Astrocyte (in vitro differentiated cells and primary cell): ENCODE measurements at regions not wholly inside any gene's neighbourhood (a gene's known extent, or its start where the extent isn't known, plus 50 kb on each side); places are given as distances from the start of the nearest gene placed in this dataset.

Source experiments
- DNase-seq: peaks from one replicate; pipeline ENCODE4 v3.0.0-alpha.2; 2010; ENCODE audit warnings: low read depth
- FAIRE-seq: peaks from 2 replicates; lab custom pipeline; 2011; peaks lifted over from hg19 to GRCh38; lab: Jason Lieb, UNC
- H2AFZ ChIP-seq: 2 replicates; pipeline ENCODE4 v1.6.0; 2012; ENCODE audit warnings: low read depth, low read length, inconsistent platforms
- H3K27ac ChIP-seq: 2 replicates; pipeline ENCODE4 v1.5.1; 2011; ENCODE audit warnings: low read depth, low read length, inconsistent platforms
- H3K27me3 ChIP-seq: 2 replicates; pipeline ENCODE4 v1.6.0; 2011; ENCODE audit warnings: low read length, inconsistent platforms; ENCODE audit not compliant: insufficient read depth
- H3K36me3 ChIP-seq: 2 replicates; pipeline ENCODE4 v1.5.1; 2011; ENCODE audit warnings: low read length, inconsistent platforms; ENCODE audit not compliant: insufficient read depth
- H3K4me1 ChIP-seq: 2 replicates; pipeline ENCODE4 v1.5.1; 2011; ENCODE audit warnings: low read length, inconsistent platforms; ENCODE audit not compliant: insufficient read depth
- H3K4me2 ChIP-seq: 2 replicates; pipeline ENCODE4 v1.6.0; 2012; ENCODE audit warnings: low read length, inconsistent platforms
- H3K4me3 ChIP-seq: 2 replicates; pipeline ENCODE4 v1.5.1; 2011; ENCODE audit warnings: low read depth, mild to moderate bottlenecking, low read length, inconsistent platforms; ENCODE audit not compliant: insufficient read depth
- H3K79me2 ChIP-seq: 2 replicates; pipeline ENCODE4 v1.6.0; 2012; ENCODE audit warnings: mild to moderate bottlenecking, low read length, inconsistent platforms; ENCODE audit not compliant: insufficient read depth
- H3K9ac ChIP-seq: 2 replicates; pipeline ENCODE4 v1.6.0; 2012; ENCODE audit warnings: mild to moderate bottlenecking, low read length, inconsistent platforms
- H3K9me3 ChIP-seq: 2 replicates; pipeline ENCODE4 v1.5.1; 2012; ENCODE audit warnings: low read depth, mild to moderate bottlenecking, low read length, inconsistent platforms; ENCODE audit not compliant: insufficient read depth
- H4K20me1 ChIP-seq: 2 replicates; pipeline ENCODE4 v1.6.0; 2012; ENCODE audit warnings: low read length, inconsistent platforms; ENCODE audit not compliant: insufficient read depth
- H3K27ac Mint-ChIP-seq: one replicate; pipeline ENCODE4 v1.8.0; 2021; ENCODE audit warnings: mild to moderate bottlenecking, mixed read lengths; ENCODE audit not compliant: unreplicated experiment
- H3K27me3 Mint-ChIP-seq: one replicate; pipeline ENCODE4 v1.8.0; 2021; ENCODE audit warnings: low read depth, mixed read lengths; ENCODE audit not compliant: unreplicated experiment
- H3K36me3 Mint-ChIP-seq: one replicate; pipeline ENCODE4 v1.8.0; 2021; ENCODE audit warnings: low read depth, mixed read lengths; ENCODE audit not compliant: unreplicated experiment
- H3K4me1 Mint-ChIP-seq: one replicate; pipeline ENCODE4 v1.8.0; 2021; ENCODE audit warnings: low read depth, mixed read lengths; ENCODE audit not compliant: unreplicated experiment
- H3K4me3 Mint-ChIP-seq: one replicate; pipeline ENCODE4 v1.8.0; 2021; ENCODE audit warnings: mild to moderate bottlenecking, moderate library complexity, mixed read lengths; ENCODE audit not compliant: unreplicated experiment
- H3K9me3 Mint-ChIP-seq: one replicate; pipeline ENCODE4 v1.8.0; 2021; ENCODE audit warnings: mild to moderate bottlenecking, mixed read lengths; ENCODE audit not compliant: unreplicated experiment
- CTCF ChIP-seq: IDR thresholded peaks from 2 replicates; pipeline ENCODE4 v1.5.1; 2011; ENCODE audit warnings: low read depth, mild to moderate bottlenecking, inconsistent platforms, low read length, moderate library complexity; ENCODE audit not compliant: insufficient read depth
- EZH2 ChIP-seq: IDR thresholded peaks from 2 replicates; pipeline ENCODE4 v1.6.1; 2012; ENCODE audit warnings: mild to moderate bottlenecking, low read length, inconsistent platforms; ENCODE audit not compliant: insufficient read depth

GRCh38 chr5:85293145-85293785 is 908.6 kb upstream of the EDIL3 start:
- H3K4me2 ChIP-seq: no peak overlapping the region
- H3K27ac ChIP-seq: no peak overlapping the region
- Mint-ChIP-seq H3K27me3 (no peaks in the 10 kb centered on the region), H3K4me3 (no peak overlapping the region), H3K4me1 (no peaks in the 10 kb centered on the region), H3K36me3 (no peaks in the 10 kb centered on the region), H3K9me3 (no peaks in the 10 kb centered on the region), H3K27ac (no peak overlapping the region)
- no peaks in the 10 kb centered on the region for H3K9me3 ChIP-seq
- no peaks in the 10 kb centered on the region for H3K4me1 ChIP-seq
- no peak overlapping the region for H3K4me3 ChIP-seq
- H3K79me2 ChIP-seq: no peaks in the 10 kb centered on the region
- H3K36me3 ChIP-seq: no peaks in the 10 kb centered on the region
- DNase-seq (no peak), FAIRE-seq (no peak)
- H3K9ac ChIP-seq: no peak overlapping the region
- no peaks in the 10 kb centered on the region for H3K27me3 ChIP-seq
- H2AFZ ChIP-seq: no peak overlapping the region
- TF ChIP-seq CTCF (no peak), EZH2 (no peak)
- no peaks in the 10 kb centered on the region for H4K20me1 ChIP-seq

GRCh38 chr5:85304524-85304923 is 919.8 kb upstream of the EDIL3 start:
- Mint-ChIP-seq H3K27ac (no peak overlapping the region), H3K9me3 (no peaks in the 10 kb centered on the region), H3K36me3 (no peaks in the 10 kb centered on the region), H3K4me3 (no peak overlapping the region), H3K4me1 (no peaks in the 10 kb centered on the region), H3K27me3 (no peaks in the 10 kb centered on the region)
- TF ChIP-seq EZH2 (no peak), CTCF (no peak)
- Histone ChIP-seq H4K20me1 (no peaks in the 10 kb centered on the region), H2AFZ (no peak overlapping the region), H3K27ac (no peak overlapping the region), H3K4me1 (no peaks in the 10 kb centered on the region), H3K4me2 (no peak overlapping the region), H3K36me3 (no peaks in the 10 kb centered on the region), H3K4me3 (no peak overlapping the region), H3K27me3 (no peaks in the 10 kb centered on the region), H3K9ac (no peak overlapping the region), H3K79me2 (no peaks in the 10 kb centered on the region), H3K9me3 (no peaks in the 10 kb centered on the region)
- DNase-seq (no peak), FAIRE-seq (no peak)

GRCh38 chr5:85305766-85306165 is 921.1 kb upstream of the EDIL3 start:
- Histone ChIP-seq H4K20me1 (no peaks in the 10 kb centered on the region), H3K36me3 (no peaks in the 10 kb centered on the region), H3K27me3 (no peaks in the 10 kb centered on the region), H3K9ac (no peak overlapping the region), H3K4me2 (no peak overlapping the region), H2AFZ (no peak overlapping the region), H3K4me1 (no peaks in the 10 kb centered on the region), H3K9me3 (no peaks in the 10 kb centered on the region), H3K79me2 (no peaks in the 10 kb centered on the region), H3K4me3 (no peak overlapping the region), H3K27ac (no peak overlapping the region)
- H3K36me3 Mint-ChIP-seq: no peaks in the 10 kb centered on the region
- no peak overlapping the region for H3K4me3 Mint-ChIP-seq
- H3K4me1 Mint-ChIP-seq: no peaks in the 10 kb centered on the region
- DNase-seq: no peak
- FAIRE-seq: no peak
- no peaks in the 10 kb centered on the region for H3K9me3 Mint-ChIP-seq
- H3K27me3 Mint-ChIP-seq: no peaks in the 10 kb centered on the region
- TF ChIP-seq EZH2: no peak
- no peak for TF ChIP-seq CTCF
- H3K27ac Mint-ChIP-seq: no peak overlapping the region
